GM12864 (cell line): ENCODE measurements at regions not wholly inside any gene's neighbourhood (a gene's known extent, or its start where the extent isn't known, plus 50 kb on each side); places are given as distances from the start of the nearest gene placed in this dataset.

Experiments used
- DNase-seq: peaks from one replicate; pipeline ENCODE4 v3.0.0-alpha.2; 2011; ENCODE audit warnings: low read depth
- H3K4me3 ChIP-seq: 2 replicates; pipeline ENCODE4 v1.5.1; 2011; ENCODE audit warnings: mild to moderate bottlenecking, low read depth, low read length, control low read depth
- TF ChIP-seq, protein P1 (sequence below): IDR thresholded peaks from 2 replicates; pipeline ENCODE4 v1.5.1; 2011; ENCODE audit warnings: low read depth, mild to moderate bottlenecking, moderate library complexity, low read length, control low read depth, inconsistent platforms; ENCODE audit errors: missing control alignments

GRCh38 chr13:105139048-105139379 is 1396.4 kb downstream of the EFNB2 start:
- no peak for DNase-seq
- H3K4me3 ChIP-seq, result peak overlapping the region; percentile 60
- TF ChIP-seq, protein P1, sequence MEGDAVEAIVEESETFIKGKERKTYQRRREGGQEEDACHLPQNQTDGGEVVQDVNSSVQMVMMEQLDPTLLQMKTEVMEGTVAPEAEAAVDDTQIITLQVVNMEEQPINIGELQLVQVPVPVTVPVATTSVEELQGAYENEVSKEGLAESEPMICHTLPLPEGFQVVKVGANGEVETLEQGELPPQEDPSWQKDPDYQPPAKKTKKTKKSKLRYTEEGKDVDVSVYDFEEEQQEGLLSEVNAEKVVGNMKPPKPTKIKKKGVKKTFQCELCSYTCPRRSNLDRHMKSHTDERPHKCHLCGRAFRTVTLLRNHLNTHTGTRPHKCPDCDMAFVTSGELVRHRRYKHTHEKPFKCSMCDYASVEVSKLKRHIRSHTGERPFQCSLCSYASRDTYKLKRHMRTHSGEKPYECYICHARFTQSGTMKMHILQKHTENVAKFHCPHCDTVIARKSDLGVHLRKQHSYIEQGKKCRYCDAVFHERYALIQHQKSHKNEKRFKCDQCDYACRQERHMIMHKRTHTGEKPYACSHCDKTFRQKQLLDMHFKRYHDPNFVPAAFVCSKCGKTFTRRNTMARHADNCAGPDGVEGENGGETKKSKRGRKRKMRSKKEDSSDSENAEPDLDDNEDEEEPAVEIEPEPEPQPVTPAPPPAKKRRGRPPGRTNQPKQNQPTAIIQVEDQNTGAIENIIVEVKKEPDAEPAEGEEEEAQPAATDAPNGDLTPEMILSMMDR, result no peak

DNA sequence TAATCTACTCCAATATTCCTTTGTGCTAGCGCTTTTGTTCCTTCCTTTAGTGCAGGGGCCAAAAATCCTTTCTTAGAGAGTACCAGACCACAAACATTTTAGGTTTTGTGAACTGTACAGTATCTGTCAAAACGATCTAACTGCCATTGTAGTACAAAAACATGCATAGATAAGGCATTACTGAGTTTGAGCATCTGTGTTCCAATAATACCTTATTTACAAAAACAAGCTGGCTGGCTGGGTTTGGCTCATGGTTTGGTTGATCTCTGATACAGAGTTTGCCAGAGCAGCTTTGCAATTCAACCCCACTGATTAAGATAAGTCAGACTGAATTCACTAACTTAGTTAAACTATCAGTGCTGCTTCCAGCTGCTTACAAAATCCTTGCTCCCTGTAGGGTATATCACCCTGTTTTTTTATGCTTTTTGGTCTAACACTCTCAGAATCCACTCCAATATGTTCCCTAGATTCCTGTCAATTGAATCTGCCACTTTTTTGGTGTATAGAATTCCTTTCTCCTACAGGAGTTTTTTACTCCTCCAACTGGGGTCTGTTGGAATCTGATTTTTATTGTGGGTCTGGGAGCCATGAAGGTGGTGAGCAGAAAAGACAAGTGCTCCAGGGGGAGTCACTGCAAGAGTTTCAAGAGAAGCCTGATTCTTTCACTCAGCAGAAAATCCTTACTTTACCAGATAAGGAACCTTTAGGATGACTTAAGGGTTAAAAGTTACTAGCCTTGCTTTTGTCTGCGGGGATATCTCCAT is 1399.4 kb downstream of the EFNB2 start:
- no peak for DNase-seq
- H3K4me3 ChIP-seq, result no peak overlapping the region
- TF ChIP-seq, protein P1, result no peak

DNA sequence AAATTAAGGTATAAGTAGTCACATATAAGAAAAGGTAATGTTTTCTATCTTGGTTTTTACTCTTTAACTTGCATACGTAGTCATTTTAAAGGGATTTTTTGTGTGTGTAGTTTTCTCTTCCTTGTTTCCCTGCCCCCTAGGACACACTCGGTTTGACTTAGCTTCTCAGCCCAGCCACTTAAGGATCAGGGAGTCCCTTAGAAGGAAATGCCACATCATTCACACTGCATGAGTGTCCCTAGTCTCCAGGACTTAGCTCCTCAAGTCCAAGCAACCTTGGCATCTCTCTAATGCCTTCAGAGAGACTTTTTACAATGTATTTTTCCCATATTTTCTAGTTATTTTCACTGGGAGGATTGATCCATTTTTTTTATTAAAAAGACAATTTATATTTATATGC is 1407.7 kb downstream of the EFNB2 start:
- TF ChIP-seq, protein P1, result no peak
- H3K4me3 ChIP-seq, result no peak overlapping the region
- no peak for DNase-seq

- no peak overlapping the region for H3K4me3 ChIP-seq
- TF ChIP-seq, protein P1, result no peak
- DNase-seq, result no peak
These were observed 1414.2 kb downstream of the EFNB2 start for GRCh38 chr13:105121221-105121620.

GRCh38 chr13:105118426-105118985 is 1417.0 kb downstream of the EFNB2 start:
- no peak overlapping the region for H3K4me3 ChIP-seq
- TF ChIP-seq, protein P1, result no peak
- no peak for DNase-seq

DNA sequence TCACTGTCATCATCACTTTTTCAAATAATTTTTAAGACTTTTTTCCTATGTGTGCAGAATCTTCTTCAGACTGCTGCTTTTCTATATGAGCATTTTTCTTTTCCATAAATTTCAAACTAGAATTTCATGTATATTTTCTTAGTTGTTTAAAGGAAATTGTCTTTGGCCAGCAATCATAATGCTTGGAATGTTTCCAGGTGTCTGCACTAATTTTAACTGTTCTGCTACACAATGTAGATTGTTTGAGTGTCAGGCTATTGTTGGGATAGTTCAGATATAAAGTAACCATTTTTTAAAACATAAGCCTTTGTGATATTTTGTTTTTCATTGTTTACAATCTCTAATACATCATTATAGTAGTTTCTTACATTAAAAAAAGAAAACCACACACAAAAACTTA is 1418.5 kb downstream of the EFNB2 start:
- TF ChIP-seq, protein P1, result no peak
- no peak overlapping the region for H3K4me3 ChIP-seq
- no peak for DNase-seq

DNA sequence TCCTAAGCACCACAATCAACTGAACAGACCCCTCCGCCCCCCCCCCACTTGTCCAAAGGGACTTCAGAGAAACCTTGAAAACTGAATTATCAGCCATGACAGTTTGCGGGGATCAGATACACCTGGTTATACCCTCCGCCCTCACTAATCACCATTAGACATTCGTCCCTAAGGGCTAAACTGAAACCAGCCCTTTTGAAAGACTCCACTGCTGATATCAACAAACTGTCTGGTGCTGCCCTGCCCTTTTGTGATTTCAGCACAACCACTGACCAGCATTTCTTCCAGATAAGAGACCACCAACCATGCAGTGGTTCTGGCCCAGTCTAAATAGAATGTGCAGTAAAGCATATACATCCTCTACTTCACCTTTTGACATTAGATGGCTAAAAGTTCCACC is 1422.9 kb downstream of the EFNB2 start:
- H3K4me3 ChIP-seq, result no peak overlapping the region
- DNase-seq, result no peak
- TF ChIP-seq, protein P1, result no peak
